Keratinocyte (primary cell): ENCODE measurements at regions not wholly inside any gene's neighbourhood (a gene's known extent, or its start where the extent isn't known, plus 50 kb on each side); places are given as distances from the start of the nearest gene placed in this dataset.

Source experiments
- CTCF ChIP-seq, 3 experiments: IDR thresholded peaks in 1 of 3; conservative IDR thresholded peaks in 1 of 3; optimal IDR thresholded peaks in 1 of 3; 2 replicates in 2 of 3; 3 replicates in 1 of 3; pipeline versions ENCODE3 to v1.5.1; 2011; ENCODE audit warnings: low read length in 3 of 3, mild to moderate bottlenecking in 3 of 3, moderate library complexity in 2 of 3, control low read depth in 1 of 3, inconsistent platforms in 1 of 3; ENCODE audit not compliant: insufficient read depth in 2 of 3; ENCODE audit errors: extremely low read depth in 1 of 3
- EZH2 ChIP-seq: IDR thresholded peaks from one replicate; pipeline ENCODE4 v1.6.1; 2012; ENCODE audit warnings: inconsistent platforms, mild to moderate bottlenecking, low read length, moderate library complexity

GRCh38 chr18:40453903-40454302 is 1501.1 kb upstream of the PIK3C3 start:
- no peak for TF ChIP-seq CTCF (optimal IDR thresholded peaks at IDR 0.05 in 1 of 3, IDR thresholded peaks at IDR 0.05 in 1 of 3, conservative IDR thresholded peaks at IDR 0.05 in 1 of 3; ENCODE audit: extremely low read depth in 1 of 3, insufficient read depth in 2 of 3, low read length in 3 of 3)
- TF ChIP-seq EZH2, result no peak
